ENCODE measurements at regions not wholly inside any gene's neighbourhood (a gene's known extent, or its start where the extent isn't known, plus 50 kb on each side); places are given as distances from the start of the nearest gene placed in this dataset.

DNA sequence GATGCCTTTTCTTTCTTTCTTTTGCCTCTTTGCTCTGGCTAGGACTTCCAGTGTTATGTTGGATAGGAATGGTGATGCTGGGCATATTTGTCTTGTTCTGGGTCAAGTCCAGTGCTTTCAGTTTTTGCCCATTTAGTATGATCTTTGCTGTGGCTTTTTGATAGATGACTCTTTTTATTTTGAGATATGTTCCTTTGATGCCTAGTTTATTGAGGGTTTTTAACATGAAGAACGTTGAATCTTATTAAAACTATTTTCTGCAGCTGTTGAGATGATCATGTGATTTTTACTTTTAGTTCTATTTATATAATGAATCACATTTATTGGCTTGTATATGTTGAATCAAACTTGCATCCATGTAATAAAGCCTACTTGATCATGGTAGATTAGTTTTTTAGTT is 363.8 kb upstream of the RASGRP1 start:
- no TSS peak for BruUV-seq (replicated peaks)
- ATAC-seq (no peak), FAIRE-seq (no peak), DNase-seq (ENCODE audit: low spot score) (no peak)
- Histone ChIP-seq H3K4me1 (ENCODE audit: insufficient read depth, low read length) (no peaks in the 10 kb centered on the region), H3K9ac (ENCODE audit: insufficient read depth, low read depth, low read length) (no peak overlapping the region), H2AFZ (ENCODE audit: low read length) (no peak overlapping the region), H3K4me3 (replicated peaks in 1 of 3; ENCODE audit: insufficient read depth in 1 of 3, low read depth in 2 of 3, low read length in 3 of 3) (no peak overlapping the region), H3K4me2 (ENCODE audit: low read depth, low read length) (no peak overlapping the region), H3K27me3 (ENCODE audit: control insufficient read depth in 1 of 2, insufficient read depth in 2 of 2, low read length in 2 of 2) (no peaks in the 10 kb centered on the region; a peak in 1 of 5 replicates), H3K27ac (ENCODE audit: extremely low read length, insufficient read depth, low read length) (no peak overlapping the region), H4K20me1 (ENCODE audit: insufficient read depth, low read length) (no peaks in the 10 kb centered on the region), H3K79me2 (ENCODE audit: insufficient read depth, low read length) (no peaks in the 10 kb centered on the region), H3K36me3 (replicated peaks in 1 of 2; ENCODE audit: control insufficient read depth in 1 of 2, insufficient read depth in 2 of 2, low read length in 2 of 2) (no peaks in the 10 kb centered on the region), H3K9me3 (ENCODE audit: low read length) (no peaks in the 10 kb centered on the region)
- ChIA-PET POLR2A (no interaction called here), CTCF (ENCODE audit: low intra/inter-chr PET ratio, low total read pairs) (no interaction called here)
- intact Hi-C loops (cut with micrococcal nuclease; ENCODE audit: unreplicated experiment) (no loop called here), in situ Hi-C loops (cut with HindIII; ENCODE audit: extremely low pct_ligation_motif_present, low pct_unique_long_range_greater_than_20kb) (no loop called here)
- WGBS (ENCODE audit: low lambda C conversion rate) = 3% methylated on average over 1 of the region's 1 CpG
- TF ChIP-seq, protein P1, sequence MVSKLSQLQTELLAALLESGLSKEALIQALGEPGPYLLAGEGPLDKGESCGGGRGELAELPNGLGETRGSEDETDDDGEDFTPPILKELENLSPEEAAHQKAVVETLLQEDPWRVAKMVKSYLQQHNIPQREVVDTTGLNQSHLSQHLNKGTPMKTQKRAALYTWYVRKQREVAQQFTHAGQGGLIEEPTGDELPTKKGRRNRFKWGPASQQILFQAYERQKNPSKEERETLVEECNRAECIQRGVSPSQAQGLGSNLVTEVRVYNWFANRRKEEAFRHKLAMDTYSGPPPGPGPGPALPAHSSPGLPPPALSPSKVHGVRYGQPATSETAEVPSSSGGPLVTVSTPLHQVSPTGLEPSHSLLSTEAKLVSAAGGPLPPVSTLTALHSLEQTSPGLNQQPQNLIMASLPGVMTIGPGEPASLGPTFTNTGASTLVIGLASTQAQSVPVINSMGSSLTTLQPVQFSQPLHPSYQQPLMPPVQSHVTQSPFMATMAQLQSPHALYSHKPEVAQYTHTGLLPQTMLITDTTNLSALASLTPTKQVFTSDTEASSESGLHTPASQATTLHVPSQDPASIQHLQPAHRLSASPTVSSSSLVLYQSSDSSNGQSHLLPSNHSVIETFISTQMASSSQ (IDR thresholded peaks at IDR 0.05; ENCODE audit: low read depth) = no peak
- TF ChIP-seq, protein P1 (CRISPR knock-in tag; IDR thresholded peaks at IDR 0.05; ENCODE audit: borderline replicate concordance) = no peak
- TF ChIP-seq PRMT3 (CRISPR knock-in tag; IDR thresholded peaks at IDR 0.05; ENCODE audit: borderline replicate concordance, low read depth) (no peak), ZSCAN22 (CRISPR knock-in tag; IDR thresholded peaks at IDR 0.05) (no peak), THAP9 (CRISPR knock-in tag; IDR thresholded peaks at IDR 0.05; ENCODE audit: borderline replicate concordance) (no peak), ZBTB3 (CRISPR knock-in tag; IDR thresholded peaks at IDR 0.05; ENCODE audit: borderline replicate concordance, low read depth) (no peak), SYNCRIP (IDR thresholded peaks at IDR 0.05; ENCODE audit: insufficient read depth, low read depth, low read length) (no peak), NFIB (CRISPR knock-in tag; IDR thresholded peaks at IDR 0.05; ENCODE audit: borderline replicate concordance) (no peak), ZNF747 (CRISPR knock-in tag; IDR thresholded peaks at IDR 0.05; ENCODE audit: borderline replicate concordance) (no peak), TEF (CRISPR knock-in tag; IDR thresholded peaks at IDR 0.05) (no peak), ARNTL (CRISPR knock-in tag; IDR thresholded peaks at IDR 0.05) (no peak), ZNF224 (CRISPR knock-in tag; IDR thresholded peaks at IDR 0.05) (no peak)
